ENCODE measurements at regions not wholly inside any gene's neighbourhood (a gene's known extent, or its start where the extent isn't known, plus 50 kb on each side); places are given as distances from the start of the nearest gene placed in this dataset.

DNA sequence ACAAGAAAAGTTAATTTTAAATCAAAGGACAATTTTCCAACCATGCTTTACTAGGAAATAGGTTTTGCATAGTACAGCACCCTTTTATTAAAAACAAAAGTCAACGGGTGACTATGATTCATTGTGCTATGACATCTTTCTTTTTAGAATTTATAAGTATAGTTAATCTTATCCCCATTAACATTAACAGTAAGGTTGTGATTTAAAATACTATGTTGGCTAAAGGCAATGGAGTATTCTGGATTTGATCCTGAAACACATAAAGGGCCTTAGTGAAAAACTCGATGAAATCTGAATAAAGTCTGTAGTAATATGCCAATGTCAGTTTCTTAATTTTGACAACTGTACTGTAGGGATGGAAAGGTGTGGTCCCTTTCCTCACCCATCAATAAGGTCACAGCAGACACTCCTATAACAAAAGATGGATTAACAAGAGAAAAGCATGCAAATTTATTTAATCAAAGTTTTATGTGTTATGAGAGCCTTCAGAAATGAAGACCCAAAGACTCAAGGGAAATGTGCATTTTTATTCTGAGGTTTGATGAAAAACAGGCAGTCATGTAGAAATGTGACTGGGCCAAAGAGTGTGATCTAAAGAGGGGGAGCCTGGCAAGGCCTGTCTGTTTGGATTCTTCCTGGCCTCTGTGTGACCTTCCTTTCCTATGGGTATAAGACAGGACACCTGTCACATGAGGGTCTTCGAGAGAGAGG is 731.4 kb downstream of the TSN start:
- no peak for DNase-seq (ENCODE audit: low spot score)

- no peak for DNase-seq (ENCODE audit: low spot score)
These were observed 735.6 kb downstream of the TSN start for GRCh38 chr2:122491011-122491410.

DNA sequence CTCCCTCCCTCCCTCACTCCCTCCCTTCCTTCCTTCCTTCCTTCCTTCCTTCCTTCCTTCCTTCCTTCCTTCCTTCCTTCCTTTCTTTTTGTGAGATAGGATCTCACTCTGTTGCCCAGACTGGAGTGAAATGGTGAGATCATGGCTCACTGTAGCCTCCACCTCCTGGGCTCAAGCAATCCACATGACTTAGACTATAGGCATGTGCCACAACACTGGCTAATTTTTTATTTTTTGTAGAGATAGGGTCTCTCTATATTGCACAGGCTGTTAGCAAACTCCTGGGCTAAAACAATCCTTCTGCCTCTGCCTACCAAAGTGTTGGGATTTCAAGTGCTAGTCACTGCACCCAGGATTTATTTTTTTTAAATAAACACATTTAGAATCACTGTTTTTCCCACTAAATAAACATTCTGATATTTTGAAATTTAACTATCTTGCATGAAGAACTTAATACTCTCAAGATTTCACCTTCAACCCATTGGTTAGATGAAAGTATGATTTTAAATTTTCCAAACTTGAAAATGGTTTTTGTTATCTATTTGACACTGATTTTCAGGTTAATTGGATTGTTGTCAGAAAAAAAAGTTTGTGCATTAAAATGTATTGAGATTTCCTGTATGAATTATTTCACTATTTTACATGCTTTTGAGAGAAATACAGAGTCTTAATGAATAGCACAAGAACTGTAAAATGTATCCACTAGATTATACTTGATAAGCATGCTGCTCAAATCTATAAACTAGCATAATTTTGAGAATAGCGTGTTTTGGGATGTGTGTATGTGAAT is 745.1 kb downstream of the TSN start:
- DNase-seq (ENCODE audit: low spot score) = no peak

GRCh38 chr2:122506620-122507019 is 751.2 kb downstream of the TSN start:
- DNase-seq (ENCODE audit: low spot score) = no peak

GRCh38 chr2:122507261-122507660 is 751.8 kb downstream of the TSN start:
- no peak for DNase-seq (ENCODE audit: low spot score)

DNA sequence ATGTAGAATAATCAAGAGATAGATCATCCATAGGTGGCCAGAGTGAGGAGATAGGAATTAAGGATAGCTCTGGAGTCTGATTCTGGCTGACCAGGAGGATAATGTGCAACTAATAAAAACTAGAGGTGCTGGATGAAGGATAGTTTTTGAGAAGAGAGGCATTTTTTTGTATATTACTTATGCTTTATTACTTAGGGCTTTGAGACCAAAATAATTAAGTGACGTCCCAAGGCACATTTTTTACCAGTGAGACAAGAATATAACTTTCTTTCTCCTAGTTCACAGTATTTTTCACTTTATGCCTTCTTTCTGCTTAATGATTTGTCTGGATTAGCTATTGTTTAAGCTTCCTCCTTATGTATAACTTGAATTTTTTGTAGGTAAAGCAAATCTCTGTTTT is 756.6 kb downstream of the TSN start:
- no peak for DNase-seq (ENCODE audit: low spot score)

DNA sequence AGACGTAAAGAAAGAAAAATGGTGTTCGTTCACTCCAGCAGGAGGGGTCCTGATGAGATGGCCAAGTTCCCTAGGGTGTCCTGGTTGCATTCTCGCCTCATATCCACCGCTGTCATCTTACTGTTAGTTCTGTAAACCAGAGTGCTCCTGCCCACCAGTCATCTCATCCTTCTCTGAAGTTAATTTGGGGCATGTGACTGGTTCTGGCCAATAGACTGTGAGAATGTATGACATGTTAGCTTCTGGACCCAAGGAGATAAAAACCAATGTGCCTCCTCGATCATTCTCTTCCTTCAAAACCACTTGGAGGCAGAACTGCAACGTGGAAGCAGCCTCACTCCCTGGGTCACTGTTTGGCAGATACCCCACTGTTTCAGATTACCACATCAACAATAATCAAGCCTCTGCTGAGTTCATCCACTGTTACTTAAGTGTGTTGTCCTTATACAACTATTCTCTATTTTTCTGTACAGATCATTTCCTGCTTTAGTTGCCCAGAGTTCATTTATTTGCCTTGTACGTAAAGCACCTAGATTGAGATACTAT is 759.1 kb downstream of the TSN start:
- no peak for DNase-seq (ENCODE audit: low spot score)

- DNase-seq (ENCODE audit: low spot score) = no peak
These were observed 760.4 kb downstream of the TSN start for GRCh38 chr2:122515731-122516290.

DNA sequence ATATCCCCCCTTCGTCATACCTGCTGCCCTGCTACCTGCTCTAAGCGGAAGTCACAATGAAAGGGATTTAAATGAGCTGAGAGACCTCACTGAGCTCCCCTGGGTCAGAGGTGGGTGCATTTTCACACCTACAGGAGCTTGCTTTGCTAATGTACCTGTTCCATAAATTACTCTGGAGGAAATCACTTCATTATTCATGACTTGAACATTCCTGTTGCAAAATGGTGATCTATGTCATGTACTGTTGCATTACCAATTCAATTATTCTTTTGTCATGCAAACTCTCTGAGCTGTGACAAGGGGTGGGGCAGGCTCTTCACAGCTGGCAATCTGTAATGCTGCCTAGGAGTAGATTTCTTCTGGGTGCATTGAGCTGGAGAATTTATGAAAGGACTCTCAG is 761.3 kb downstream of the TSN start:
- DNase-seq (ENCODE audit: low spot score) = no peak

DNA sequence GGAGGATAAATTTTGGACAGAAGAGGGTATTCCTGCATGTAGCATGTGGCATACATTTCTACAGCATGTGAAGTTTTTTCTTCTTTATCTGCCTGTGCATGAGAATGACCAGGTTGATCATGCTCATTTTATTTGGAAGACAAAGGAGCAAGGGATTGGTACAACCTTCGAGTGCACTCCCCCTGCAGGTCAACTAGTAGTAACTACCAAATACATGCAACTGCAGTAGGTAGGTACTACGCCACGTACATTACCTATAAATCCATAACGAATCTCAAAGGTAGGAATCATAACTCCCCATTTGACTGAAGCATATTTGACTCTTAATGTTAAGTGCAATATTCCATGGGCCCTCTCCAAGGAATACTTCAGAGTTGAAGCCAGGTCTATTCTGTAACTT is 763.9 kb downstream of the TSN start:
- DNase-seq (ENCODE audit: low spot score) = no peak

DNA sequence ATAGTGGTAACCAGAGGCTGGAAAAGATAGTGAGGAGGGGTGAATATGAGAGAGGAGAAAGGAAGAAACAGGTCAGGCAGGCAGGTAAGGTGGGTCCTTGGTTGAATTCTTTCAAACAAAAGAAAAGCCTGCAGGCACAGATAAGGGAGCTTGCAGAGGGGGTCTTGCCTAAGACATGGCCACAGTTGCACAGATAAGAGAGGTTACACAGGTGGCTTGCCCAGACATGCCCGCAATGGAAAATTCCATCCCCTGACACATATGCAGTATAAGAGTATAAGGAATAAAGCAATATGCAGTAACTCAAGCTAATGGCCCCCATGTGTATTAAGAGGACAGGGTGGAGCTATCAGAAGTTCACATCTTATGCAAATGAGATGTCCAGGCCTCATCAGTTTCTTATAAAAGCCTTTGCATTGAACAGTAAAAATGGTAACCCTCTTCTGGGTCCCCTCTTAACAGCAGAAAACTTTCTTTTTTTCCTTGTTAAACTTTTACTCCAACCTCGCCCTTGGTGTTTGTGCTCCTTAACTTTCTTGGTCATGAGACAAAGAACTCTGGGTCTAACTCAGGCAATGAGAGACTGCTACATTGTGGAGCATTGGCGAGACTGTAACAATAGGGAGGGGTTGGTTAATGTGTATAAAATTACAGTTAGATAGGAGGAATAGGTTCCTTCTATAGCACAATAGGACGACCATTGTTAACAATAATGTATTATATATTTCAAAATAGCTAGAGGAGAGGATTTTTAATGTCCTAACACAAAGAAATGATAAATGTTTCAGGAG is 764.6 kb downstream of the TSN start:
- DNase-seq (ENCODE audit: low spot score) = no peak

DNA sequence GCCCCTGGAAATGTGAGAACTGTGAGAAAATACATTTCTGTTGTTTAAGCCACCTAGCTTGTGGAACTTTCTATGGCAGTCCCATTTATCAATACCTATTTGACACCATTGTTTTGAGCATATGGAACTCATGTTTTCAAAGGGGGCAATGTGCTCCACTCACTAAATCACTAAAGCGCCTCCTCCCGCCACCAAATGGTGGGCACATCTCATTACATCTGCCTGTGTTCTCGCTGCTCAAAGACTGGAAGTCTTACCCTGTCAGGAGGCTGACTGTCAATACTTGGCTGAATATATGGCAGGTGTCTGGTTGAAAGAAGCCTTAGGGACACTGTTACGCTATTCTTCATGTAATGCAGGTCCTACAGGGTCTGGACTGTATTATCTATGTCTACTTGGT is 767.7 kb downstream of the TSN start:
- DNase-seq (ENCODE audit: low spot score) = no peak

DNA sequence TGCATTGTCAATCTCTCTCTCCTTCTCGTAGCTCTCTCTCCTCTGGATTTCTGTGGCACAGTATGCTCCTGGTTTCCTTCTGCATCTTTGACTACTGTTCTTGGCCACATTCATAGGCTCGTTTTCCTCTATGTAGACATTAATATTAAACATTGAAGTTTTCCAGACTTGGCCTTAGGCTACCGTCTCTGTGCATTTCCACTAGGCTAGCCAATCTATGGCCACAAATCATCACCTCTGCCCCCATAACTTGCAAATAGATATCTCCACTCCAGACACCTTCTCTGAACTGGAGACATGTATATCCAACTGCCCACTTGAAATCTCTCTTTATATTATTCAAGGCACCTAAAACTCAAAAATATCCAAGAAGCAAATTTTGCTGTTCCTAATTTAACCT is 768.5 kb downstream of the TSN start:
- DNase-seq (ENCODE audit: low spot score) = no peak

DNA sequence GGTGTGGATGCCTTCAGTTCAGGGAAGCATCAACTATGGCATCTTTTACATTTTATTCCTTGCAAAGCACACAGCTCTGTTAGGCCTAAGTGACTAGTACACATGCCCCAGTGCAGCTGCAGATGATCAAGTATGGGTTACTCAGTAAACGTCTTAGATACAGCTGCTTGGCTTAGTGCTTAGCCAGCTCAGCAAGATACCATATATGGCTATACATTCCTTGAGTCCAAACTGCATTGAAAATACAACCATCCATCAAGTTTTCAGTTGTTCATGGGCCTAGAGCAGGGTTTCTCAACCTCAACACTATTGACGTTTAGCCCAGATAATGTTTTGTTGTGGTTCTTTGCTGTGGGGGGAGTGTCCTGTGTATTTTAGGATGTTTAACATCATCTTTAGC is 769.9 kb downstream of the TSN start:
- no peak for DNase-seq (ENCODE audit: low spot score)

DNA sequence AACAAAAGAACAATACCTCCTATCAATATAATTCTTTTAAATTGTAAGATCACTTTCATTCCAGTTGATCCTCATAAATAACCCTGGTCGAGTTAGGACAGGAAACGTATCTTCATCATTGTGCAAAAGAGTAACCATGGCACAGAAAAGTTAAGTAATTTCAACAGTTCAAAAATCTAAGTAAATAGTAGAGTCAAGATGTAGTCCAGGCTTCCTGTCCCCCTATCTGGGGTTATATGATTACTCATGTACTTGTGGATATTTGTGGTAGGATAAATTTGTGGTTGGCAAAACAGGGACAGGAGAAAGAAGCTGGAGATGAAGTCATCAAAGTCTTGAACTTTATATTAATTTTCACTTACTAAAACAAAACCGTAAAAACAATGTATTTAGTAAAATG is 772.6 kb downstream of the TSN start:
- DNase-seq (ENCODE audit: low spot score) = no peak

DNA sequence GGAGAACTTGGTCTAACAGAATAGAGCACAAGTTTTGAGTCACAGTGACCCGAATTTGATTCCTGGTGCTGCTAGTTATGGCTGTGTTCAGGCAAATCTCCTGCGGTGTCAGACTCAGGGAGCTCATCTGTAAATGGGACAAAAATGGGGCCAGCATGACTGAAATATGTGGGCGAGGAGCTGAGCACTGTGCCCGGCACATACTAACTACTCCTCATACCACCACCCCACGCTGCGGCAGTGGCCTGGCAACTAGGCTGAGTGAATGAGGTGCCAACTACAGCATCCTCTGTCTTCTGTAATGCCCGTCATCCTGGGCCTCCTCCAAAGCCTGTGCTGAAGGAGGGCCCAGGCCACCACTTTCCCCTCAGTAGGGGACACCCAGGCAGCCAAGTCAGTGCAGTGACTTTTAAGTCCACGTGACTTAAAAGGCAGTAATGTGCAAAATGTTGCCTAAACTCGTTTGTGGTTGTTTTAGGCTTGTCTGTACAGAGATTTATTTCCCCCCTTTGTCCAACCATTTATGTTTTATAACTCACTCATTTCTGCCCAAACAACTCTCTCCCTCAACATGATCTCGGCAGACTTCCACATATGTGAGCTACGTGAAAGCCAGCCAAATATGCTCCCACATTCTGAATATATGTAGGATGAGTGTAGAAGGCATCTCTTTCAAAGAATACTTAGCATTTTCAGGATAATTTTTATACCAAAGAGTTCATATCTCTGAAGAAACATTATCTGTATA is 773.7 kb downstream of the TSN start:
- DNase-seq (ENCODE audit: low spot score) = no peak

DNA sequence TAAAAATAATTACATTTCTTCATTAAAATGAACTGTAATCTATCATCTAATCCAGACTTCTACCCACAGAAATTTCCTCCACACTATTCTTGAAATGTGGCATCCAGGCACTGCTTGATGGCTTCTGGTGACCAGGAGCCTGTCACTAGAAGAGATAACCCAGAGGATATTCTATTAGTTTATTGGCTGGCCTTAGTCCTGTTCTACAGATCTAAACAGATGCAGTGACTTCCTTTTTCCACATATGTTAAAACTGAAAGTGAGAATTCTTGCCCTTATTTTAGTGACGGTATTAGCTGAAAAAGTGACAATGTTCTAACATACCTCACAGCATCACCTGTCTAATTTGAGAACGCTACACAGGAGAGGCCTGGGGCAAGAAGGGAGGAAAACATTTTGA is 775.4 kb downstream of the TSN start:
- DNase-seq (ENCODE audit: low spot score) = no peak

GRCh38 chr2:122531290-122532071 is 776.0 kb downstream of the TSN start:
- peak; percentile 68 for DNase-seq (ENCODE audit: low spot score)

DNA sequence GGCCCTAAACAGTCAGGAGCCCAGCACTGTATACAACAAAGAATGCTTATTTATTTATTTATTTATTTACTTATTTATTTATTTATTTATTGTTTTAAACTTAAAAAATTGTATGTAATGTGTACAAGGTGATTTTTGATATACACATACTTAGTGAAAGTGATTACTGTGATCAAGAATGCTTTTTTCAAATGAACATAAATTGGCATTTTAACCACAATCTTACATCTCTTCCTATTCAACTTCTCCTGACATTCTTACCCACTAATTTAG is 776.6 kb downstream of the TSN start:
- DNase-seq (ENCODE audit: low spot score) = no peak

DNA sequence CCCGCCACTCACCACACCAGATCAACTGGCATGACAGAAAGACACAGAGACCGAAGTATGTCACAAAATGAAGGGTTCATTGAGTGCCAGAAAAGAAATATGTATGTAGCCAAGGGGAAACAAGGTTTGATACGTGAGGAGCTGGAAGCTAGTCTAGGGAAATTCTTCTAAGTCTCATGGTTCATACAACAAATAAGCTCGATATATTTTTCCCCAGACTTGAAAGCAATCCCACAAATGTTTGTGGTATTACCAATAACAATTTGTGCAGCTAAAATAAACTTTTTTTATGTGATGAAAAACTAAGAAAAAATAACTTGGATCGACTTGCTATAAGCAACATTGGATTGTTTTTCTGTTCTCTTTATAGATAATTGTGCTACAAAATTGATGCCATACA is 777.0 kb downstream of the TSN start:
- no peak for DNase-seq (ENCODE audit: low spot score)

GRCh38 chr2:122535960-122536505 is 780.6 kb downstream of the TSN start:
- no peak for DNase-seq (ENCODE audit: low spot score)
